ENCODE measurements at regions not wholly inside any gene's neighbourhood (a gene's known extent, or its start where the extent isn't known, plus 50 kb on each side); places are given as distances from the start of the nearest gene placed in this dataset.

DNA sequence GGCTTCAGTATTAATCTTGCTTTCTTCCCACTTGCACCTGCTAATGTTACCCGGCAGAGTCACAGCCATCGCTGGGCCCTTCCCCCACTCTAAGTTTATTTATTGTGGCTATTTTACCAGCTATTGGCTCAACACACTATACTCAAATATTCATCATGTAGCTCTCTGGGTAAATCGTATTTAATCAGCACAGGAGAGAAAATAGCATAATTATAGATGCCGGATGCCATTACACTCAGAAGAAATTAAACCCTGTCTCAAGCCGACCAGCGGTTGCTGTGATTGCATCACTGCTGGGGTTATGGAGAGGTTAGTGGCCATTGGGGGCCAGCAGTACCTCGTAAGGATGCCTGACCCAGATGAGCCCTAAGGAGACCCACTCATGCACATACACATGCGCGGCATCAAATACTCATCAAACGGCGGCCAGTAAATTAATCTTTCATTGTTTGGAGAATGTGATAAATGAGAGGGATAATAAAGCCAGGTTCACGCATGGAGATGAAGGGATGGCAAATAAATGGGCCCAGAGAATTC is 269.5 kb upstream of the ZFHX3 start:
- TF ChIP-seq, protein P1, sequence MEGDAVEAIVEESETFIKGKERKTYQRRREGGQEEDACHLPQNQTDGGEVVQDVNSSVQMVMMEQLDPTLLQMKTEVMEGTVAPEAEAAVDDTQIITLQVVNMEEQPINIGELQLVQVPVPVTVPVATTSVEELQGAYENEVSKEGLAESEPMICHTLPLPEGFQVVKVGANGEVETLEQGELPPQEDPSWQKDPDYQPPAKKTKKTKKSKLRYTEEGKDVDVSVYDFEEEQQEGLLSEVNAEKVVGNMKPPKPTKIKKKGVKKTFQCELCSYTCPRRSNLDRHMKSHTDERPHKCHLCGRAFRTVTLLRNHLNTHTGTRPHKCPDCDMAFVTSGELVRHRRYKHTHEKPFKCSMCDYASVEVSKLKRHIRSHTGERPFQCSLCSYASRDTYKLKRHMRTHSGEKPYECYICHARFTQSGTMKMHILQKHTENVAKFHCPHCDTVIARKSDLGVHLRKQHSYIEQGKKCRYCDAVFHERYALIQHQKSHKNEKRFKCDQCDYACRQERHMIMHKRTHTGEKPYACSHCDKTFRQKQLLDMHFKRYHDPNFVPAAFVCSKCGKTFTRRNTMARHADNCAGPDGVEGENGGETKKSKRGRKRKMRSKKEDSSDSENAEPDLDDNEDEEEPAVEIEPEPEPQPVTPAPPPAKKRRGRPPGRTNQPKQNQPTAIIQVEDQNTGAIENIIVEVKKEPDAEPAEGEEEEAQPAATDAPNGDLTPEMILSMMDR (conservative IDR thresholded peaks at IDR 0.05; ENCODE audit: low read length): no peak
- TF ChIP-seq EZH2phosphoT487 (IDR thresholded peaks at IDR 0.05; ENCODE audit: borderline replicate concordance, low read depth, low read length): no peak

Data from OCI-LY7 (cell line).